HG02870 (cell line): ENCODE measurements at regions not wholly inside any gene's neighbourhood (a gene's known extent, or its start where the extent isn't known, plus 50 kb on each side); places are given as distances from the start of the nearest gene placed in this dataset.

ENCODE experiments used
- ATAC-seq: cut with Tn5 transposase; IDR thresholded peaks from one replicate; pipeline ENCODE4 v1.9.1; 2021; ENCODE audit warnings: mild to moderate bottlenecking, moderate library complexity; ENCODE audit not compliant: unreplicated experiment

DNA sequence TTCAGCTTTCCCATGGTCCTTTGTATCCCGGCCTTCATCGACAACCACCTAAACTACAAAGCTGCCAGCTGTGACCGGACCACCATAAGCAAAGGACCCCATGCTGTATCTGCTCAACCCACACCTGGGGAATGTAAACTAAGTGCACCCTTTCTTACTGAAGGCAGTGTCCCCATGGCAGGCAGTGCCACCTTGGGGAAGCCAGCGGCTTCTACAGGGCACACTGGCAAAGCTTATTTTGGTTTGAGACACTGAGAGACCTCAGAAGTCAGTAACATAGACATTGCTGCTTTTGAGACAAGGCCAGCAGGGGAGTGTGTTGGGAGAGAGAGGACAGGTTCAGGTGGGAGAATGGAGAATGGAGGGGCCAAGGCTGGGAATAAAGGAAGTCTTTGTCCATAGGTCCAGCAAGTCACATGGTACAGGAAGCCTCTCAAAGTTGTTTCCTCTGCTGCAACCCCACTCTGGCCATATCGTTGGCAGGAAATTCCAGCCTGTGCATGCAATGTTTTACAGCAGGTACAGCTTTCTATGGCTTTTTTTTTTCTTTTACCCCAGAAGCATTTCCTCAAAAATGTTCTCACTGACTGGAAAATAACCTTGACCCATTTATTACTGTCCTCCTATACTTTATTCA, 85.9 kb upstream of the NPVF start:
- no peak for ATAC-seq

DNA sequence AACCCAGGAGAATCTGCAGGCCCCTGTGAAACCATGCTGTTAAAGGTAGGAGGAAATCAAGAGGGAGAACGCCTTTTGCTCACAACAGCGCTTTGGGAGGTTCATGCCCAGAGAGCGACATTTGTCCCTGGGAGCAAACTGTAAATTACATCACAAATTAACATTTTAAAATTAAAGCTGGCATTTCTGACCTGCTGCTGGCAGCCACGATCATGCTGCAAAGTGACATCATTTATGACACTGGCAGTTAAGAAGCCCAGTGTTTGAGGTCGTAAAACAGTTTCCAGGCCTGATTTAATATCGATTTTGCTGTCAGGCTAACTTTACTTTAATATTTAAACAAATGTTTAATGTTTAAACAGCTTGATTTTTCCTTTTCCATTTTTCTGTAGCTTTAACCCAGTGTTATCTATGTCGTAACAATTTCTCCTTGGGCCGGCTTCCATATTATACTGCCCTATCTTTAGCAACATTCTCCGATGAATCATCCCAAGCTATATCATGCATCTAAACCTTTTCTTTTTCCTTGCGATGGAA, 86.5 kb upstream of the NPVF start:
- ATAC-seq, result no peak

DNA sequence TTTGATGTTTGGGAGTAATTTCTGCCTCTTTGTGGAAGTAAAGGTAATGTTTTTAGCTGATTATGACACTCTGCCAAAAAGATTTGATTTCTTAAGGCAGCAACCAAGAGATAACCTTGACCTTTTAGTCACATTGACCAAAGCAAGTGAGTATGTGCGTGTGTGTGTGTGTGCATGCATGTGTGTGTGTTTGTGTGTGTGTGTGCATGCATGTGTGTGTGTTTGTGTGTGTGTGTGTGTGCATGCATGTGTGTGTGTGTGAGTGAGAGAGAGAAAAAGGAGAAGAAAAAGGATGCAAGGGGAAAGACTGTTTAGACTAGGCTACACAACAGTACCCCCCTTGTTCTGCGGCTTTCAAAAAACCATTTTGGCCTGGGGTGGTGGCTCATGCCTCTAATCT, 88.1 kb upstream of the NPVF start:
- ATAC-seq, result no peak

DNA sequence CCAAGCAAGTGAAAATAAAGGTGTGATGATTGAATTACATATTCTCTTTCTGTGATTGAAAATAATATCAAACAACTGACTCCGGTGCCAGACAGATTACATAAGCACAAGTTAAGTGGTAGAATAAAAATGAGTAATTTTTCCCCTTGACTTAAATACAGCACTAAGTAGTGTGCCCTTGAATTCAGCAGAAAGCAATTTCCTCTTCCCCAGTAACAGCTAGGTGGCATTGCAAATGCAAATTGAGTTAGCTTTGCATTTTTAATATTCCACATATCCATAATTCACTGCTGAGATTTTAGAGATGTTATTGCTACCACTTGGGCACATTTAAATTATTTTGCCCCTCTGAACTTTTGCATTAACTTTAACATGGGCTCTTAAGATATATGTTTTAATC, 89.8 kb upstream of the NPVF start:
- no peak for ATAC-seq

DNA sequence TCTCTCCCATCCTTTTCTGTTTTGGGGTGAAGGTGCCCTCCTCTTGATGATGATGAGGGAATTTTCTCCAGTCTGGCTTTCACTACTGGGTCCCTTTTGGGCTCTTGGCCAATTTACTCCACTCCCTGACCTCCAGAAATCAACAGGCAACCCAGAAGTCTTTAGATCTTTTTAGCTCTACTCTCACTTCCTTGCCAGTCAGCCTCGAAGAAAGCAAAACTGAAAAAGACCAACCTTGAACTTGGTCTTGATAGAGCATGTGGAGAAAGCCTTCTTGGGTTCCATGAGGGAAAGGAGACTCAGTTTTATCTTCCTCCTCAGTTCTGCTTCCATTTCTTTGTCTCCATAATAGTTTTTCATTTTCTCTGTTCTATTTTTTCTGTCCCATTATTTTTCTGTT, 91.4 kb upstream of the NPVF start:
- ATAC-seq, result no peak

DNA sequence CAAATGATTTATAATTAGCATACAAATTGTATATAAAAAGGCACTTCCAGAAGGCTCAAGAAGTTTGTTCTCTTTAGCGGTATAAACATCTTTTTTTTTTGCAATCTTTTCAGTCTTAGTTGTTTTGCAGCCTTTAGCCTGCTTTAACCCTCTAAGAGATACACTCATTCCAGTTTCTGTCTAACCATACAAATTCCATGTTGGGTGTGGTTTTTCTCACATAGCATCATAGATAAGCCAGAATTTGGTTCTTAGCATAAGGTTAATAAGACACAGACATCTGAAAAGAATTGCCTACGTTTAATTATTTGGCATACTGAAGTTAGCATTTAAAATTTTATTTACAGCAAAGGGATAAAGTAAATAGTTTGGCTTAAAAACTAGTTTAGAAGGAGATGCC, 92.5 kb upstream of the NPVF start:
- no peak for ATAC-seq

DNA sequence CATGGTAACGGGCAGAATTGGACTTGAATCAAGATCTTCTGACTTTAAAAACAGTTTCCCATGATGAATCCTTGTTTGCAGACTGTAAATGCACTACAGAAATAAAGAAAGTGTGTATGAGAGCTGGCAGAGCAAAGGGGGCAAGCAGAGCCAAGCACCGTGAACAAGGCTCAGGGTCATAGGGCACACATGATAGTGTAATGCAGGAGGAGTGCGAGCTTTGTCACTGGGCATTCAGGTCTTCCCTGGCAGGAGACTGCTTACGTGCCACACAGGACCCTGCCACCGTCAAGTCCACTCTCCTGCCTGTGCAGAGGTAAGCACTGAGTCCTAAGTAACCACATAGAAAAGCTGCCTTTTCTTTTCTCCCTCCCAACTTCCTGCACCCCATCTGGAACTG, 93.1 kb upstream of the NPVF start:
- ATAC-seq, result no peak

DNA sequence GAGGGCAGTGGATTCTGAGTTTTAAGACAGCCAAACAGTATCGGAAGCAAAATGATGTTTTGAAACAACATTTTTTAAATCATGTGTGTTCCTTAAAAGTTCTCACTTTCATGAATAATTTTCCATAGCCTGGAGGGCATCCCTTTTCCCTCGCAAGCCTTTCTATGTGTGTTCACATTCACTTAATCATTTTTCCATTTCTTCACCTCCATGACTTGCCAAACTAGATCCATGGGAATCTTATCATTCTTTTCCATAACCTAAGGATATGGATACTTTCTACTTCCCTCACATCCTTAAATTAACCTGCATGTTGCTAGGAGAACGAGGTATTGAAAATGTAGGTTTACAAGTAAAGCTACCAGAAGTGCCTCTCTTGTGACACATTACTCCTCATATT, 94.2 kb upstream of the NPVF start:
- ATAC-seq, result no peak

DNA sequence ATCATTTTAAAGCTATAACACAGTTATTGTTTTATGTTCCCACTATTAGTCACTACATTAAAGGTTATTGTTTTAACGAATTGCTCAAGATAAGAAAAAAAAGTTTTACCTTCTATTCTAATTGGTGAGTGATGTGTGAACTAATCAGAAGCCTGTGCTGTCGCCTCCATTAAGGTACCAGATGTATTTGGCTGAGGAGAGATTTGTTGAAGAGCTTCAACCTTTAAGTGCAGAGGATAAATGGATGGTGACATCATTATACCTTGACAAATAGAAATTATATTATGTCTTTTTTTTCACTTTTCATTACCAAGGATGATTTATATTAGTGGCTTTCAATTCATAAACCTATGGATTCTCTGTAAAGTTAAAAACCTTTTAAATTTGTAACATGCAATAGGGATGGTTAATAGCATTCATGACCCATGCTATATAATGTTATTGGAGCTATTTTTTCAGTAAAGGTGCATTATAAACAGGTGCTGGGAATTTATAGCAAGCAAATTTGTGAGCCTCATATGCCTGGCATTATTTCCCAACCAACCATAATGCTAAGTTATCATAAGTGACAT, 97.0 kb upstream of the NPVF start:
- no peak for ATAC-seq

DNA sequence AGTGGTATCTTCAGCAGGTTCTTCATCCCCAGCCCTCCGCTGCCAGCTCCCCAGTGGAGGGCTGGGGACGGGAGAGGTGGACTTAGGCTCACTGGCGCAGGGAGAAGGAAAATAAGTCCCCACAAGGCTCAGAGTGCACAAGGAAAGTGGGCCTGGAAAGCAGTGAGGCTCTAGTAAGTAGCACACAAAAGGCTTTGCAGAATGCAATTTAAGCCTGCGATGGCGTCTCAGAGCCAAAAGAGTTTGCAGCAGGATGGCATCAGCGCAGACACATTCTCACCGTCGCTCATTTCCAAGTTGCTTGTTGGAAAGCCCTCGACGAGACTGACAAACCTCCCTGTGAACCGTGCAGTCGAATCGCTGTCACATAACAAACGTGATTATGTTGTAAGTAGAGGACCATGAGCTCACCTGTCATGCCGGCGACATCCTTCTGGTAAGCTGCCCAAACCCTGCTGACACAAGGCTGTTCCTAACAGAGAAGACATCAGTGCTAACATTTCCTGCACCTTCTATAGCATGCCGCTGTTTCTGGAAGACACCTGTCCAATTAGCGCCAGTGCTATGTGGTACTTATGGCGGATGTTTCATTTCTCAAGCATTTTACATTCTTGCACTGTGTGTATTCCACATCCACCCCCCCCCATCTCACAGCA, 98.3 kb upstream of the NPVF start:
- ATAC-seq, result no peak

DNA sequence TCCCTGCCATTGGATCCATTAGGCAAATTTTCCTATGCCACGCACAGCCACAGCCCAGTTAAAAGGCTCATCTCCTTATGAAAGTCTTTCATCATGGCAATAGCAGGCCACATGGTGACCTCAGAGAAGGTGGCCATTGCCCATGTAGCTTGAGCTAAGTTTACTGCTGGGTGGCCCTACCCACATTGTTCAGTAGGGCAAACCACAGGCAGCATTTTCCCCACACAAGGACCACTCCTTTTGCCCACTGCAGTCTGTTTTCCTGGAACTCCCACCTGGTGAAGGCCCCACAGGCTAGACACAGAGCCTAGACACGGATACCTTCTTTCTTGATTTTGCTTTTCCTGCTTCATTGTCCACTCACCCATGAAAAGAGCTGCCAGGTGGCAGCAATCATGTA, 101.5 kb upstream of the NPVF start:
- ATAC-seq, result no peak

DNA sequence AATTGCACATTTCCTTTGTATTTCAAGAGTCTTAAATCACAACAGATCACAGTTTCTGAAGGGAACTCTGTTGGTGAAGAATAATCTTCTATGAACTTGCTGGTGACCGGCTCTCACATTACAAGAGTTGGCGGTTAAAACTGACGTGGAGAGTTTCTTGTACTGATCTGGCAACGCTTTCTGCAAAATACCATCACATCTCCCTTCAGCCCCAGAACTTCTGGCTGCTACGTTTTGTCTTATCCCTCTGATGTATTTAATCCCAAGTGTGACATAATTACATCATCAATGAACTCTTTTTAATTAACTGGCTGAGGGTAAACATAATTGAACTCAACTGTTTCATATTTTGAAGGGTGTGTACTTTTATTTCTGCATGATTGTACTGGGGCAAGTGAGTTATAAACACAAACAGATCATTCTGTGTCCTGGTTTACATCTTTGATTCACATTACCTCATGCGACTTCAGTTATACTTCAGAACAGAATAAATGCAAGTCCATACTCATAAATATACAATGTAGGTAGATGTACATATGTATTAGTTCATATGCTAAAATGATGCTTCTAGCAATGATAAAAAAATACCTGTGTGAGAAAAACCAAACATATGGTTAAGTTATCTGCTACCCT, 105.1 kb upstream of the NPVF start:
- ATAC-seq, result no peak

DNA sequence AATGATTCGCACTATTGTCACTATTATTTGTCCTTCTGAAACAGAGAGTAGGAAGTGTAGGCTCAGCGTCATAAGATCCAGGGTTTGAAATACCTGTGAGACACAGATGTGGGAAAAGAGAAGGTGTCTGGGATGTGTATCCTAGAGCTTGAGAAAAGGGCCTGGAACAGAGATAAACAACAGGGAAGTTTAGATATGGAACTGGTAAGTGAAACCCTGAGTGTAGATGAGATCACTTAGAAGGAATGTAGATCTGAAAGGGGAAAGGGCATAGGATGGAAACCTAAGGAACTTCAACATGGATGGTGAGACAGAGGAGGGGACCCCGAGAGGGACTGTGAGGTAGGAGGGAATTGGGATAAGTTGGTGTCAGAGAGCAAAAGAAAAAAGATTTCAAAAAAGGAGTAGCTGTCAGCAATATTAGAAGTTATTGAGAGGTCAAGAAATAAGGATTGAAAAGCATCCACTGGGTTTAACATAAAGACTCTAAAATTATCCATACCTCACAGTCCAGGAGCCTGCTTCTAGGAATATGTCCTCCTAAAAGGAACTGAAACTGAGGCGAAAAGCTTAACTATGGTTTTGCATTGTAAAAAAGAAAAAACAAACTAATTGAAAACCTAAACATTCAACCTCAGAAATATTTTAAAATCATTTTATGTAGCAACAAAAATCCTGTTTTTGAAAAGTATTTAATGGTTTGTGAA, 119.2 kb upstream of the NPVF start:
- ATAC-seq, result no peak

DNA sequence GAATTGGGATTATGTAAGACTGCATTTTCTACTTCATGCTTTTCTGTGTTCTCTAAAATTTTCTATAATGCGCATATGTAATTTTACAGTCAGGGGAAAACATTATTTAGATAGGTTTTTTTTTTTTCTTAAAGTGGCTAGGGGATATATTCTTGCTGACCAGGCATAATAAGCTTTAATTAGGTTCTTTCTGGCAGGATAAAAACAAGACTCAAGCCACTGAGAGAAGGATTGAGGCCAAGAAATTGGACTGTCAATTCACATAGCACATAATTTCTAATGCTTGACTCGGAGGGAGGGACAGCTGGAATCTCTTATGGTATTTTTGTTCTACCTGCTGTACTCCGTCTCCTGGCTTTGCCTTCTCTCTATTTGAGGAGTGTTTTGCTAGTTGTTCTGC, 119.8 kb upstream of the NPVF start:
- no peak for ATAC-seq

DNA sequence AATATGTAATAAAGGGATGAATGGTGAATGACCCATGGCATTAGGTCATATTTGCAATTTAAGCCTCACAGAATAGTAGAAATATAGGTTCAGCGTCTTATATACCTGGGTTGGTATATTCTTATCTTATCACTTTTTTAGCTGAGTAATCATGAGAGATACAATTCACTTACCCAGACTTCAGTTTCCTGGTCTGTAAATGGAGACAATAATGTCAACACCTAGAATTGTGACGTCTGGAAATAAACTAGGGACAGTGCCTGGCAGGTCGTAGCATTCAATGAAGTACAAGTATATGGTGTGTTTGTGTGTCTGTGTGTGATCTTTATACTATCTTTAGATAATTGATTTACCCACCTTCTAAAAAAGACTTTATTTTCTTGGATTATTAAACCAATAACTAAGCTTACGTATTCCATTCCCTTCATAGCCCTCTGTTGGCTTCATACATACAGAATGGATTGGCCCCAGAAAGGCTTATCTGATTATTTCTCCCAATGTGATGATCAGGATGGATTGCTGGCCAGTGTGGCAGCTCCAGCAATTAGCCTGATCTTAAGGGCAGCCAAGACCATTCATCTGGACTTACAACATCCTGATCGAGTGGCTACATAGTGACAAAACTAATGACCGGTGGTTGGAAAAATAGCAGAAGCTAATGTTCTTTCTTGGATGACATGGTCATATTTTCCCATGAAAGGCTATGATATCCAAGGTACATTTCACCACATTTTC, 121.2 kb upstream of the NPVF start:
- no peak for ATAC-seq

DNA sequence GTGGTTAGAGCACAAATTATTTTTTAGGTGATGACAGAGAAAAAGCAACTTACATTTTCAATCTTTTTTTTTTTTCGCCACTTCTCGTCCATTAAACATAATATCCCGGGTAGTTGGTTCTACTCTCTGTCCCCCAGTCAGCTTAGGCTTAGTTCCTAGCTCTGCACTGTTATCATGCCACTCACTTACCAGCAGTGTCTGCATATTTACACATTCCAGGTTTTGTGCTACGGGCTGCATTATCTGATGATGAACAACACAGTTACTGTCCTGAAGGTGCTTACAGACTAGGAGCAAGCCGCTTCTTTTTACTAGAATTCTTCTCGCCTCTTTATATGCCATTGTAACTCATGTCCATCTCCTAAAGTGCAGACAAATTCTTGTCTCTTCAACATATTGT, 121.8 kb upstream of the NPVF start:
- ATAC-seq, result no peak

DNA sequence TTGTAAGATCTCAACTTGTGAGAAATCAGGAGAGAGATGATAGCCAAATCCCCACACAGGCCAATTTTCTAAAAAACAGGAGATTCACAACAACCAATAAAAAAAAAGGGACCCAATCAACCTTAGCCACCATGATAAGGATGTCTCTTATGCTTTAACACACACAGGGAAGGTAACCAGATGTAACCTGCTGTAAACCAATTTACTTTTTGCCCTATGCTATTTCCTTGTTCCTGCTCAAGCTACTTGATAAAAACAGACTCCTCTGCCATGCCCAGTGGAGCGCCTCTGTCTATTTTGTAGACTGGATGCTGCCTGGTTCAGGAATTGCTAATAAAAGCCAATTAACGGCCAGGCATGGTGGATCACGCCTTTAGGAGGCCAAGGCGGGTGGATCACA, 123.5 kb upstream of the NPVF start:
- no peak for ATAC-seq

DNA sequence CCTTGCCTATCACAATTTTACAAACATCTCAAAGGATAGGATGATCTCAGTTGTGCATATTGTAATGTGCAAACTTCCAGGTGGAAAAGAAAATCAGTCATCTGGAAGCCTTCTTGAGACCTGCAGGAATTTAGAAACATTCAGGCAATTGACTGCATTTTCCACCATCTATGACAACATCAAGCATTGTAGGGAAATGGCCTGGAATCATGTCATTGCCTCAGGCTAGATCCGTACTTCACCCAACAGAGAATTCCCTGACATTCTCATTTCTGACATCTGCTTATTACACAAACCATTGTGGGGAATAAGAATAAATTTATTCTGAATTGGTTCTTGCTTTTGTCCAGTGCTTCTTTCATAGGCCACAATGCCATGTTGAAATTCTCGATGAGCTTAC, 124.9 kb upstream of the NPVF start:
- no peak for ATAC-seq

DNA sequence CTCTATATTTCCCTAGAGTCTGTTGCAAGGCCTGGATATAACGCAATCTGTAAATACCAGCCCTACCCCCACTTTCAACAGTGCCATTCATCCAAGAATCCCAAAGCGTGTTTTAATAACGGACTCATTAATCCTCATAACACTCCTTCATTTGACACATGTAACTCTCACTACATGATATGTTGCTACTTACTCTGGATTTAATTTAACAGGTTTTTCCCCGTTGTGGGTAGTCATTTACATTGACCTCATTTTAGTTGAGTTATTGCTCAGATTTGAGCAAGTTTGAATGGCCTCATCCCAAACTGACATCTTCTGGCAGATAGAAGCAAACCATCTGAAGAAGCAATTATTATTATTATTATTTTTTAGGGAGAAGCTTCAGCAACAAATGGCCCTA, 125.4 kb upstream of the NPVF start:
- no peak for ATAC-seq

DNA sequence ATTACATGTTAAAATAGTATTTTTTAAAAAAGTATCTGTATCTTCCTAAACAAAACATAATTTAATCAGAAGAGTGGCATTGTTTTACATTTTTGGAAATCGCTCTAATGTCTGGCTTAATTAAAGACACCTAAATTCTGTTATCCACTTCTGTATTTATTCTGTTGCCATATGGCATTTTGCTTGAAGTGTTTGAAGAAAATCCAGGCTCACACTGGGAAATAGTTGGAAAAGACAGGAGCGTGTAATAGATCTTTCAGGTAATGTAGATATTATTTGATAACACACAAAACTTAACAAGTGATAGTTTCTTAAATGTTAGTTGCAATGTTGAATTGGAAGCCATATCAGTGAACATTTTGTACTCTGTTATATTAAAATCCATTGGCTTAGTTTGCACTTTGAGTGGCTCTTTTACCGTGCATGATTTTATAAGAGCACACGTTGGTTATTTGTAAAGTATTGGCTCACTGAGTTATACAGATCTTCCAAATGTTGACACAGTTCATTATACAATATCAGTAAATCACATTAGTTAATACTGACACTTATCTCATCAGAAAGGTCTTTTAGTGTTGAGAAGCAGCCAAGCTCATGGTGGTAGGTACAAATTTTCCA, 128.4 kb upstream of the NPVF start:
- ATAC-seq, result no peak
